H1 (cell line): ENCODE measurements at regions not wholly inside any gene's neighbourhood (a gene's known extent, or its start where the extent isn't known, plus 50 kb on each side); places are given as distances from the start of the nearest gene placed in this dataset.

Source experiments
- CHD7 ChIP-seq: fragments of 300-600 bp; sonication (generic); IDR thresholded peaks from 2 replicates; pipeline ENCODE4 v1.7.1; 2012; ENCODE audit warnings: low read length, moderate library complexity, mild to moderate bottlenecking, inconsistent platforms; ENCODE audit not compliant: insufficient replicate concordance
- EP300 ChIP-seq, 2 experiments: IDR thresholded peaks; 1 replicate in 1 of 2; 2 replicates in 1 of 2; pipeline ENCODE4 v1.6.1; 2011 to 2012; ENCODE audit warnings: low read depth in 2 of 2, low read length in 2 of 2, mild to moderate bottlenecking in 2 of 2, borderline replicate concordance in 1 of 2, inconsistent platforms in 1 of 2, moderate library complexity in 1 of 2
- RBBP5 ChIP-seq: IDR thresholded peaks from 2 replicates; pipeline ENCODE4 v1.7.1; 2012; ENCODE audit warnings: low read depth, mild to moderate bottlenecking, inconsistent platforms, low read length, moderate library complexity, borderline replicate concordance
- RNF2 ChIP-seq: fragments of 200-900, 300-1000 bp; sonication (generic); IDR thresholded peaks from 2 replicates; pipeline ENCODE4 v1.7.1; 2016; ENCODE audit warnings: borderline replicate concordance, low read depth, mild to moderate bottlenecking, antibody characterized with exemption, low read length; ENCODE audit not compliant: poor library complexity, severe bottlenecking; ENCODE audit errors: missing control alignments
- SIRT6 ChIP-seq: IDR thresholded peaks from one replicate; pipeline ENCODE4 v1.7.1; 2012; ENCODE audit warnings: low read length, inconsistent platforms
- YY1 ChIP-seq: IDR thresholded peaks from 2 replicates; pipeline ENCODE4 v1.6.1; 2011; ENCODE audit warnings: low read depth, mild to moderate bottlenecking, low read length

- TF ChIP-seq CHD7 (no peak), RNF2 (no peak), RBBP5 (no peak), YY1 (no peak), EP300 (IDR thresholded peaks at IDR 0.05; ENCODE audit: borderline replicate concordance in 1 of 2, low read depth in 2 of 2, low read length in 2 of 2) (no peak), SIRT6 (no peak)
- TF ChIP-seq, all 59 proteins: peak for 0
These were observed 83.7 kb upstream of the PRSS16 start (continued) for GRCh38 chr6:27163834-27164233.
